GM23248 (cell line): ENCODE measurements at regions not wholly inside any gene's neighbourhood (a gene's known extent, or its start where the extent isn't known, plus 50 kb on each side); places are given as distances from the start of the nearest gene placed in this dataset. TPM values are rescaled to one million over a fixed set of nuclear protein-coding genes. Genes with fewer than 3 reads are reported as not detected.

Experiments
- DNase-seq: peaks from one replicate; pipeline ENCODE4 v3.0.0-alpha.2; 2015
- H2AFZ ChIP-seq: fragments of 200-600 bp; sonication (generic); 2 replicates; pipeline ENCODE4 v1.6.1; 2016; ENCODE audit warnings: antibody characterized with exemption
- H3F3A ChIP-seq: fragments of 200-600 bp; sonication (generic); 2 replicates; pipeline ENCODE4 v1.6.1; 2016; ENCODE audit warnings: mild to moderate bottlenecking, antibody characterized with exemption, mixed run types; ENCODE audit not compliant: insufficient read depth
- H3K27ac ChIP-seq: fragments of 200-600 bp; sonication (generic); 2 replicates; pipeline ENCODE4 v1.5.1; 2016; ENCODE audit warnings: mild to moderate bottlenecking
- H3K27me3 ChIP-seq: fragments of 200-600 bp; sonication (generic); replicated peaks from 2 replicates; pipeline ENCODE4 v1.6.1; 2016; ENCODE audit warnings: mild to moderate bottlenecking; ENCODE audit not compliant: insufficient read depth
- H3K36me3 ChIP-seq: fragments of 200-600 bp; sonication (generic); 2 replicates; pipeline ENCODE4 v1.6.1; 2016; ENCODE audit warnings: low read depth, mild to moderate bottlenecking
- H3K4me1 ChIP-seq: fragments of 200-600 bp; sonication (generic); 2 replicates; pipeline ENCODE4 v1.6.1; 2016; ENCODE audit warnings: mild to moderate bottlenecking; ENCODE audit not compliant: insufficient read depth
- H3K4me2 ChIP-seq: fragments of 200-600 bp; sonication (generic); one replicate; pipeline ENCODE4 v1.6.1; 2016; ENCODE audit warnings: mild to moderate bottlenecking; ENCODE audit not compliant: unreplicated experiment
- H3K4me3 ChIP-seq: fragments of 200-600 bp; sonication (generic); 2 replicates; pipeline ENCODE4 v1.5.1; 2016; ENCODE audit warnings: mild to moderate bottlenecking
- H3K79me2 ChIP-seq: fragments of 200-600 bp; sonication (generic); 2 replicates; pipeline ENCODE4 v1.6.1; 2016; ENCODE audit warnings: mild to moderate bottlenecking; ENCODE audit not compliant: insufficient read depth
- H3K9ac ChIP-seq: fragments of 200-600 bp; sonication (generic); 2 replicates; pipeline ENCODE4 v1.6.1; 2016; ENCODE audit warnings: mild to moderate bottlenecking
- H3K9me2 ChIP-seq: fragments of 200-600 bp; sonication (generic); 2 replicates; pipeline ENCODE4 v1.6.1; 2016; ENCODE audit warnings: mixed run types, mild to moderate bottlenecking, moderate library complexity; ENCODE audit not compliant: insufficient read depth
- H3K9me3 ChIP-seq: fragments of 200-600 bp; sonication (generic); one replicate; pipeline ENCODE4 v1.6.1; 2017; ENCODE audit warnings: low read depth
- H4K20me1 ChIP-seq: fragments of 200-600 bp; sonication (generic); 2 replicates; pipeline ENCODE4 v1.6.0; 2016; ENCODE audit not compliant: insufficient read depth
- EZH2 ChIP-seq: fragments of 200-600 bp; sonication (generic); IDR thresholded peaks from 2 replicates; pipeline ENCODE4 v1.6.1; 2018; ENCODE audit warnings: antibody characterized with exemption, mild to moderate bottlenecking; ENCODE audit not compliant: insufficient read depth, poor library complexity, severe bottlenecking
- EZH2phosphoT487 ChIP-seq: fragments of 200-600 bp; sonication (generic); IDR thresholded peaks from 2 replicates; pipeline ENCODE4 v1.6.1; 2018; ENCODE audit warnings: antibody characterized with exemption, moderate library complexity, mild to moderate bottlenecking, low read depth; ENCODE audit not compliant: insufficient read depth
- WGBS, 2 experiments: methylation state at CpG; one replicate each; pipeline ENCODE4 v1.1.6; 2015 to 2017; ENCODE audit warnings: low lambda C conversion rate in 2 of 2, low coverage in 1 of 2; ENCODE audit errors: missing lambda C conversion rate in 2 of 2; 5-methylcytosine and 5-hydroxymethylcytosine counted together
- in situ Hi-C: fragments of 300-500 bp; cut with MboI; formaldehyde crosslinking; loops from 2 replicates; pipeline ENCODE4 v1.15.0; 2020
- small RNA-seq: library from RNA; depleted of rRNA; stranded (forward); fragments of <200 nt; gene quantifications from one replicate; pipeline ENCODE3, GENCODE V24; 2014; ENCODE audit warnings: low read depth, low replicate concordance

- no peaks in the 10 kb centered on the region for H3K36me3 ChIP-seq
- no peaks in the 10 kb centered on the region for H3F3A ChIP-seq
- H3K27ac ChIP-seq, result no peak overlapping the region
- no peak for TF ChIP-seq EZH2phosphoT487
- no peak for TF ChIP-seq EZH2
- H2AFZ ChIP-seq, result no peak overlapping the region
- H3K4me2 ChIP-seq, result no peak overlapping the region
- no peak for DNase-seq
- H3K4me1 ChIP-seq, result no peaks in the 10 kb centered on the region
- H3K4me3 ChIP-seq, result no peak overlapping the region
- no peaks in the 10 kb centered on the region for H3K9me3 ChIP-seq
- no peaks in the 10 kb centered on the region for H4K20me1 ChIP-seq
- no peak overlapping the region for H3K9ac ChIP-seq
- no peaks in the 10 kb centered on the region for H3K79me2 ChIP-seq
- H3K27me3 ChIP-seq, result no peaks in the 10 kb centered on the region; the same call in 1 of the 2 replicates
- 38 to 53% methylated on average over 4 of the region's 4 CpGs for WGBS, 2 experiments
- H3K9me2 ChIP-seq, result no peaks in the 10 kb centered on the region
- in situ Hi-C loops, result no loop called here
Observed at GRCh38 chr11:87384078-87384729, 346.5 kb downstream of the TMEM135 start.

GRCh38 chr11:87374038-87374807 is 336.5 kb downstream of the TMEM135 start:
- no peaks in the 10 kb centered on the region for H3F3A ChIP-seq
- peaks cover 4% of the 10 kb centered on the region; the same call in 1 of the 2 replicates for H3K4me1 ChIP-seq
- H3K9me3 ChIP-seq, result no peaks in the 10 kb centered on the region
- H3K9ac ChIP-seq, result no peak overlapping the region
- no peaks in the 10 kb centered on the region for H3K36me3 ChIP-seq
- no peak overlapping the region for H2AFZ ChIP-seq
- DNase-seq, result peak; percentile 8
- no peak overlapping the region for H3K4me3 ChIP-seq
- H3K9me2 ChIP-seq, result no peaks in the 10 kb centered on the region
- H4K20me1 ChIP-seq, result no peaks in the 10 kb centered on the region
- in situ Hi-C loops, result no loop called here
- WGBS, 2 experiments, result 29 to 30% methylated on average over 4 of the region's 4 CpGs
- H3K27ac ChIP-seq, result no peak overlapping the region
- H3K4me2 ChIP-seq, result no peak overlapping the region
- TF ChIP-seq EZH2, result no peak
- no peak for TF ChIP-seq EZH2phosphoT487
- no peaks in the 10 kb centered on the region for H3K79me2 ChIP-seq
- H3K27me3 ChIP-seq, result peaks cover 19% of the 10 kb centered on the region

Small RNA genes lying in the stretch of these regions (small RNA-seq; reads per million reads assigned to genes)
- gene AP000676.1, result not detected
- gene RF00026, result not detected
- gene RNU6-1135P, result not detected
